BE2C (cell line): ENCODE measurements at regions not wholly inside any gene's neighbourhood (a gene's known extent, or its start where the extent isn't known, plus 50 kb on each side); places are given as distances from the start of the nearest gene placed in this dataset.

Experiments used
- DNase-seq: peaks from one replicate; pipeline ENCODE4 v3.0.0-alpha.2; 2020
- H3K27me3 ChIP-seq: fragments of 250-450 bp; sonication (Bioruptor Pico); 2 replicates; pipeline ENCODE4 v1.5.1; 2020; ENCODE audit warnings: mild to moderate bottlenecking
- H3K36me3 ChIP-seq: fragments of 250-450 bp; sonication (Bioruptor Pico); 2 replicates; pipeline ENCODE4 v1.5.1; 2020; ENCODE audit warnings: mild to moderate bottlenecking
- H3K4me1 ChIP-seq: fragments of 250-450 bp; sonication (Bioruptor Pico); 2 replicates; pipeline ENCODE4 v1.5.1; 2020
- H3K4me3 ChIP-seq: 2 replicates; pipeline ENCODE4 v1.5.1; 2011; ENCODE audit warnings: low read depth, low read length
- H3K9me3 ChIP-seq: fragments of 250-450 bp; sonication (Bioruptor Pico); 2 replicates; pipeline ENCODE4 v1.5.1; 2020
- CTCF ChIP-seq: IDR thresholded peaks from 2 replicates; pipeline ENCODE4 v1.5.1; 2012; ENCODE audit warnings: mild to moderate bottlenecking, low read depth, low read length

- no peak for DNase-seq
- no peak for TF ChIP-seq CTCF
- no peaks in the 10 kb centered on the region for H3K36me3 ChIP-seq
Observed at GRCh38 chr6:8574311-8574710, 139.0 kb upstream of the SLC35B3 start.

GRCh38 chr6:8570256-8570920 is 135.0 kb upstream of the SLC35B3 start:
- no peaks in the 10 kb centered on the region for H3K36me3 ChIP-seq
- H3K9me3 ChIP-seq, result no peaks in the 10 kb centered on the region
- no peak for DNase-seq
- no peaks in the 10 kb centered on the region for H3K27me3 ChIP-seq
- no peak for TF ChIP-seq CTCF
- no peak overlapping the region for H3K4me3 ChIP-seq
- H3K4me1 ChIP-seq, result no peaks in the 10 kb centered on the region

More at GRCh38 chr6:8574311-8574710, 139.0 kb upstream of the SLC35B3 start:
- no peaks in the 10 kb centered on the region for H3K27me3 ChIP-seq
- H3K4me1 ChIP-seq, result no peaks in the 10 kb centered on the region
- H3K4me3 ChIP-seq, result no peak overlapping the region
- no peaks in the 10 kb centered on the region for H3K9me3 ChIP-seq

- Histone ChIP-seq H3K27me3 (no peaks in the 10 kb centered on the region), H3K36me3 (no peaks in the 10 kb centered on the region), H3K4me3 (no peak overlapping the region), H3K9me3 (no peaks in the 10 kb centered on the region), H3K4me1 (no peaks in the 10 kb centered on the region)
- DNase-seq, result no peak
- TF ChIP-seq CTCF, result no peak
Observed at GRCh38 chr6:8562125-8562524, 126.8 kb upstream of the SLC35B3 start.

- H3K27me3 ChIP-seq, result no peaks in the 10 kb centered on the region
- no peak overlapping the region for H3K4me3 ChIP-seq
- no peak for TF ChIP-seq CTCF
- no peaks in the 10 kb centered on the region for H3K36me3 ChIP-seq
- DNase-seq, result no peak
- no peaks in the 10 kb centered on the region for H3K9me3 ChIP-seq
- H3K4me1 ChIP-seq, result no peaks in the 10 kb centered on the region
Observed at GRCh38 chr6:8558953-8559352, 123.6 kb upstream of the SLC35B3 start.

GRCh38 chr6:8557014-8557748 is 121.8 kb upstream of the SLC35B3 start:
- Histone ChIP-seq H3K4me3 (no peak overlapping the region), H3K4me1 (no peaks in the 10 kb centered on the region), H3K9me3 (no peaks in the 10 kb centered on the region), H3K36me3 (no peaks in the 10 kb centered on the region), H3K27me3 (no peaks in the 10 kb centered on the region)
- no peak for TF ChIP-seq CTCF
- DNase-seq, result no peak

- H3K27me3 ChIP-seq, result no peaks in the 10 kb centered on the region
- no peaks in the 10 kb centered on the region for H3K36me3 ChIP-seq
- no peak for DNase-seq
- H3K4me1 ChIP-seq, result no peaks in the 10 kb centered on the region
- no peaks in the 10 kb centered on the region for H3K9me3 ChIP-seq
- no peak for TF ChIP-seq CTCF
- no peak overlapping the region for H3K4me3 ChIP-seq
Observed at GRCh38 chr6:8556370-8557013, 121.1 kb upstream of the SLC35B3 start.
